ENCODE measurements at regions not wholly inside any gene's neighbourhood (a gene's known extent, or its start where the extent isn't known, plus 50 kb on each side); places are given as distances from the start of the nearest gene placed in this dataset.

- Histone ChIP-seq H3K4me3 (no peak overlapping the region), H3K36me3 (no peaks in the 10 kb centered on the region), H3K4me1 (peaks cover 0 to 2% (median 0%) of the 10 kb centered on the region in 12 donors), H3K27ac (no peak overlapping the region), H3K9me3 (no peaks in the 10 kb centered on the region), H3K27me3 (no peaks in the 10 kb centered on the region)
- TF ChIP-seq CTCF (IDR thresholded peaks at IDR 0.05), result no peak
- no peak for TF ChIP-seq POLR2A (IDR thresholded peaks at IDR 0.05)
- intact Hi-C loops (cut with DNase I), result no loop called here
- DNase-seq (no peak), ATAC-seq (no peak)
- WGBS, 4 donors, result 56 to 70% (median 66%) methylated on average over 4 of the region's 4 CpGs
Measured at GRCh38 chr9:3043369-3043768, 199.5 kb upstream of the PUM3 start.

DNA sequence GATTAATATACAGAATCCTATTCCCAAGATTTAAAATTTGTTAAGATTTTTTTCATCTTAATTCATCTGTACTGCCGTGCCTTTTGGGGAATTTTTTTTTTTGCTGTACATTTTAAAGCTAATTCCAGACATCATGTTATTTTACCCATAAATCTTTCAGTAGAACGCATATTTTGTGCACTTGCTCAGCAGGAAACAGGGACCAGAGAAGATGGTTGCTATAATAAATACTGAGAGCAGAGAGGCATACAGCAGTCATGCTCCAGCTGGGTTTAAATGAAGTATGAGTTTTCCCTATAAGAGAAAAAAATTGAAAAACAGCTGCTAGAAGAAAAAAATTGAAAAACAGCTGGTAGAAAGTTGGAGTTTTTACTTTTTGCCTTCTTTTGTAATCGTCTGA is 196.9 kb upstream of the PUM3 start:
- H3K9me3 ChIP-seq, result no peaks in the 10 kb centered on the region
- peaks cover 0 to 2% (median 0%) of the 10 kb centered on the region in 12 donors for H3K4me1 ChIP-seq
- DNase-seq, result no peak
- H3K36me3 ChIP-seq, result no peaks in the 10 kb centered on the region
- no peak overlapping the region for H3K4me3 ChIP-seq
- no peaks in the 10 kb centered on the region for H3K27me3 ChIP-seq
- 78 to 86% (median 85%) methylated on average over 3 of the region's 3 CpGs for WGBS, 4 donors
- no peak for ATAC-seq
- intact Hi-C loops (cut with DNase I), result no loop called here
- no peak overlapping the region for H3K27ac ChIP-seq
- TF ChIP-seq POLR2A (IDR thresholded peaks at IDR 0.05) (no peak), CTCF (IDR thresholded peaks at IDR 0.05) (no peak)

DNA sequence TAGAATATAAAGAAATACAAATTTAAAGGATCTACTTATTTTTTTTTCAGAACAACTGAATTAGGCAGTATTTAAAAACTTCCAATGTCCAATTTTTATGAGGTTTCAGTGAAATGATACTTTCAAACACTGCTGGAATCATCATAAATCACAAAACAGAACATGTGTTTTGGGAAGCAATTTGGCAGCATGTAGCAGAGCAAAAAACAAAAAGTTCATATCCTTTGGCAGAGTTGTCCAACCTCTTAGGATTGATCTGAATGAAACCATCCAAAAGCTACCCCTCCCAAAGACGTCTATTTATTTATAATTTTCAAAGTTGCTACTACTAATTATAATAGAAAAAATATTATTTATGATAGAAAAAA is 192.4 kb upstream of the PUM3 start:
- Histone ChIP-seq H3K27me3 (no peaks in the 10 kb centered on the region), H3K27ac (no peak overlapping the region), H3K36me3 (no peaks in the 10 kb centered on the region), H3K4me3 (no peak overlapping the region), H3K4me1 (no peaks in the 10 kb centered on the region), H3K9me3 (no peaks in the 10 kb centered on the region)
- intact Hi-C loops (cut with DNase I), result no loop called here
- WGBS, 4 donors, result 36 to 52% (median 41%) methylated on average over 1 of the region's 1 CpG
- ATAC-seq (no peak), DNase-seq (no peak)
- TF ChIP-seq CTCF (IDR thresholded peaks at IDR 0.05), result no peak
- TF ChIP-seq POLR2A (IDR thresholded peaks at IDR 0.05), result no peak

GRCh38 chr9:3035579-3036332 is 191.9 kb upstream of the PUM3 start:
- TF ChIP-seq CTCF (IDR thresholded peaks at IDR 0.05) (no peak), POLR2A (IDR thresholded peaks at IDR 0.05) (no peak)
- no peaks in the 10 kb centered on the region for H3K36me3 ChIP-seq
- H3K27me3 ChIP-seq, result no peaks in the 10 kb centered on the region
- ATAC-seq (no peak), DNase-seq (no peak)
- no peak overlapping the region for H3K4me3 ChIP-seq
- H3K9me3 ChIP-seq, result no peaks in the 10 kb centered on the region
- WGBS, 4 donors, result 78 to 85% (median 80%) methylated on average over 8 of the region's 8 CpGs
- H3K4me1 ChIP-seq, result no peaks in the 10 kb centered on the region
- H3K27ac ChIP-seq, result no peak overlapping the region
- intact Hi-C loops (cut with DNase I), result no loop called here

Data from heart left ventricle (tissue), 16 donors.